ENCODE measurements at regions not wholly inside any gene's neighbourhood (a gene's known extent, or its start where the extent isn't known, plus 50 kb on each side); places are given as distances from the start of the nearest gene placed in this dataset.

GRCh38 chr12:127342861-127343260, 924.1 kb upstream of the TMEM132C start:
- Mint-ChIP-seq H3K4me1 (ENCODE audit: low read depth, unreplicated experiment) (no peaks in the 10 kb centered on the region), H3K9me3 (ENCODE audit: low read depth, unreplicated experiment) (peaks cover 26% of the 10 kb centered on the region), H3K27me3 (ENCODE audit: unreplicated experiment) (no peaks in the 10 kb centered on the region), H3K4me3 (ENCODE audit: low read depth, unreplicated experiment) (no peak overlapping the region), H3K27ac (ENCODE audit: unreplicated experiment) (no peak overlapping the region), H3K36me3 (ENCODE audit: insufficient read depth, unreplicated experiment) (no peaks in the 10 kb centered on the region)
- TF ChIP-seq CTCF (IDR thresholded peaks at IDR 0.05; ENCODE audit: unreplicated experiment): no peak
- DNase-seq: no peak
- CTCF ChIA-PET: no interaction called here
- BruUV-seq (replicated peaks): no TSS peak
- intact Hi-C loops (cut with micrococcal nuclease; ENCODE audit: unreplicated experiment): no loop called here

GRCh38 chr12:127343940-127344339, 923.0 kb upstream of the TMEM132C start:
- CTCF ChIA-PET: no interaction called here
- Mint-ChIP-seq H3K4me1 (ENCODE audit: low read depth, unreplicated experiment) (no peaks in the 10 kb centered on the region), H3K36me3 (ENCODE audit: insufficient read depth, unreplicated experiment) (no peaks in the 10 kb centered on the region)

GRCh38 chr12:127351481-127352010, 915.4 kb upstream of the TMEM132C start:
- Mint-ChIP-seq H3K27ac (ENCODE audit: unreplicated experiment) (no peak overlapping the region), H3K9me3 (ENCODE audit: low read depth, unreplicated experiment) (peaks cover 16% of the 10 kb centered on the region), H3K4me3 (ENCODE audit: low read depth, unreplicated experiment) (no peak overlapping the region), H3K36me3 (ENCODE audit: insufficient read depth, unreplicated experiment) (no peaks in the 10 kb centered on the region), H3K4me1 (ENCODE audit: low read depth, unreplicated experiment) (no peaks in the 10 kb centered on the region), H3K27me3 (ENCODE audit: unreplicated experiment) (no peaks in the 10 kb centered on the region)
- DNase-seq: no peak
- intact Hi-C loops (cut with micrococcal nuclease; ENCODE audit: unreplicated experiment): no loop called here
- no TSS peak for BruUV-seq (replicated peaks)
- CTCF ChIA-PET: no interaction called here
- TF ChIP-seq CTCF (IDR thresholded peaks at IDR 0.05; ENCODE audit: unreplicated experiment): no peak

More at GRCh38 chr12:127343940-127344339, 923.0 kb upstream of the TMEM132C start:
- Mint-ChIP-seq H3K27me3 (ENCODE audit: unreplicated experiment) (no peaks in the 10 kb centered on the region), H3K27ac (ENCODE audit: unreplicated experiment) (no peak overlapping the region), H3K9me3 (ENCODE audit: low read depth, unreplicated experiment) (peaks cover 24% of the 10 kb centered on the region), H3K4me3 (ENCODE audit: low read depth, unreplicated experiment) (no peak overlapping the region)
- no peak for DNase-seq
- BruUV-seq (replicated peaks): no TSS peak
- TF ChIP-seq CTCF (IDR thresholded peaks at IDR 0.05; ENCODE audit: unreplicated experiment): no peak
- intact Hi-C loops (cut with micrococcal nuclease; ENCODE audit: unreplicated experiment): no loop called here

- BruUV-seq (replicated peaks): no TSS peak
- intact Hi-C loops (cut with micrococcal nuclease; ENCODE audit: unreplicated experiment): no loop called here
- no peaks in the 10 kb centered on the region for H3K27me3 Mint-ChIP-seq (ENCODE audit: unreplicated experiment)
- no peak overlapping the region for H3K4me3 Mint-ChIP-seq (ENCODE audit: low read depth, unreplicated experiment)
- no peaks in the 10 kb centered on the region for H3K36me3 Mint-ChIP-seq (ENCODE audit: insufficient read depth, unreplicated experiment)
- CTCF ChIA-PET: interaction anchor here (1.2 kb wide), 1 partner anchor 247 kb away, joined by 3 read pairs; no protein-coding TSS in a partner anchor
- H3K4me1 Mint-ChIP-seq (ENCODE audit: low read depth, unreplicated experiment): no peaks in the 10 kb centered on the region
- peaks cover 17% of the 10 kb centered on the region for H3K9me3 Mint-ChIP-seq (ENCODE audit: low read depth, unreplicated experiment)
- TF ChIP-seq CTCF (IDR thresholded peaks at IDR 0.05; ENCODE audit: unreplicated experiment): no peak
- no peak overlapping the region for H3K27ac Mint-ChIP-seq (ENCODE audit: unreplicated experiment)
- no peak for DNase-seq
Observed at GRCh38 chr12:127355061-127355841, 911.7 kb upstream of the TMEM132C start.
